H1 (cell line): ENCODE measurements at regions not wholly inside any gene's neighbourhood (a gene's known extent, or its start where the extent isn't known, plus 50 kb on each side); places are given as distances from the start of the nearest gene placed in this dataset.

Source experiments
- BACH1 ChIP-seq: IDR thresholded peaks from 2 replicates; pipeline ENCODE4 v1.6.1; 2012; ENCODE audit warnings: low read length, improper control_type of control experiment
- CBX8 ChIP-seq: fragments of 300-800, 300-1000 bp; sonication (generic); IDR thresholded peaks from 2 replicates; pipeline ENCODE4 v1.7.1; 2016; ENCODE audit warnings: low read depth, low read length, borderline replicate concordance
- KDM1A ChIP-seq: fragments of 200-600, 300-600 bp; sonication (generic); IDR thresholded peaks from 2 replicates; pipeline ENCODE4 v1.7.1; 2016; ENCODE audit warnings: mild to moderate bottlenecking, low read length, borderline replicate concordance
- KDM5A ChIP-seq: fragments of 200-600 bp; IDR thresholded peaks from 2 replicates; pipeline ENCODE4 v1.7.1; 2012; ENCODE audit warnings: mild to moderate bottlenecking, low read length, inconsistent platforms, mixed read lengths
- NRF1 ChIP-seq: IDR thresholded peaks from 2 replicates; pipeline ENCODE4 v1.6.1; 2011; ENCODE audit warnings: mild to moderate bottlenecking, low read depth, low read length, improper control_type of control experiment
- SP2 ChIP-seq: IDR thresholded peaks from 2 replicates; pipeline ENCODE4 v1.6.1; 2012; ENCODE audit warnings: mild to moderate bottlenecking, low read length, inconsistent platforms

DNA sequence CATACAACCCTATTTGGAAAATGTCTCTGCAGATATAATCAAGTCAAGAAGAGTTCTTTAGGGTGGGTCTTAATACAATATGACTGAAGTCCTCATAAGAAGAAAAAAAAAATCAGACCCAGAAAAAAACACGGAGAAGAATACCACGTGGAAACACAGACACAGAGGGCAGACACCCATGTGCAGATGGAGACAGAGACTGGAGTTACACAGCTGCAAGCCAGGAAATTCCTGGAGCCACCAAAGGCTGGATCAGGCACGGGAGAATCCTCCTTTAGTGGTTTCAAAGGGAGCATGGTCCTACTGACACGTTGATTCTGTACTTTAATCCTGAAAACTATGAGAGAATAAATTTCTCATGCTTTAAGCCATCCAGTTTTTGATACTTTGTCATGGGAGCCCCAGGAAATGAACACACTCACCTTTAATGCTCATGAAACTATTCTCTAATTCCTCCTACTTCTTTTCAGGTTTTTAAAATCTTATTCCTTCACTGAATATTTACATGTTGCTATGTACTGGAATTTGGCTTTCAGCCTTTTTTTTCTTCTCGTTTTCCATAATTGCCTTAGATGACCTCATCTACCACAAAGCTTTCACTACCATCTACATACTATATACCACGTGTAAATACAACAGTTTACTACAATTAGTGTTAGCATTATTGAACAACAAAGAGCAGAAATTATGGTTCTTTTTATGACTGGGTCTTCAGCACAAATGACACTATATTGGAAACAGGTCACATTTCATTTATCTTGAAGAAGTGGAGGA is 529.1 kb downstream of the IRS1 start (continued):
- TF ChIP-seq CBX8: no peak
- TF ChIP-seq KDM5A: no peak
- no peak for TF ChIP-seq NRF1
- no peak for TF ChIP-seq BACH1
- TF ChIP-seq SP2: no peak
- TF ChIP-seq KDM1A: no peak
